ENCODE measurements at regions not wholly inside any gene's neighbourhood (a gene's known extent, or its start where the extent isn't known, plus 50 kb on each side); places are given as distances from the start of the nearest gene placed in this dataset.
"Not testable (repeated sequence)": the region's sequence is repeated elsewhere in the genome, so short reads cannot be mapped to it uniquely, and the experiment has no call there.

DNA sequence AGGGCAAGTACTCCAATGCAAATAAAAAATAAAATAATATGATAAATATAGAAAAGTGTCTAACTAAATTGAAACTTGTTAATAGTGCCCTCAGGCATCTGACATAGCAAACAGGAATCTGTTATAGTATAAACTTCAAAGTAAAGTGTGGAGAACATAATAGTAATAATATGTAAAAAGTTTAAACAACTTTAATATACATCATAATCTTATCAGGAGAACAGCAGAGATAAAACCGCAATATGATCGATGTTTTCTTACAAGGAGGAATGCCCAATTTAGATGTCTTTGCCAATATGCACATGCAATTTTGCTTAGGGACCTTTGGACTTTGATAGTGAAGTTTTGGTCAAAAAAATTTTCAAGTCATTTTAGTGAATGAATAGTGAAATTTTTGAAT, 514.8 kb upstream of the IMPG1 start:
- Histone ChIP-seq H3K27ac (no peak overlapping the region), H3K9me3 (no peaks in the 10 kb centered on the region), H3K4me1 (no peaks in the 10 kb centered on the region), H3K36me3 (no peaks in the 10 kb centered on the region), H3K4me3 (no peak overlapping the region), H3K27me3 (no peaks in the 10 kb centered on the region)
- DNase-seq (no peak), ATAC-seq (no peak)
- intact Hi-C loops (cut with DNase I; ENCODE audit: low total_unique reads) = no loop called here
- TF ChIP-seq, protein P1, sequence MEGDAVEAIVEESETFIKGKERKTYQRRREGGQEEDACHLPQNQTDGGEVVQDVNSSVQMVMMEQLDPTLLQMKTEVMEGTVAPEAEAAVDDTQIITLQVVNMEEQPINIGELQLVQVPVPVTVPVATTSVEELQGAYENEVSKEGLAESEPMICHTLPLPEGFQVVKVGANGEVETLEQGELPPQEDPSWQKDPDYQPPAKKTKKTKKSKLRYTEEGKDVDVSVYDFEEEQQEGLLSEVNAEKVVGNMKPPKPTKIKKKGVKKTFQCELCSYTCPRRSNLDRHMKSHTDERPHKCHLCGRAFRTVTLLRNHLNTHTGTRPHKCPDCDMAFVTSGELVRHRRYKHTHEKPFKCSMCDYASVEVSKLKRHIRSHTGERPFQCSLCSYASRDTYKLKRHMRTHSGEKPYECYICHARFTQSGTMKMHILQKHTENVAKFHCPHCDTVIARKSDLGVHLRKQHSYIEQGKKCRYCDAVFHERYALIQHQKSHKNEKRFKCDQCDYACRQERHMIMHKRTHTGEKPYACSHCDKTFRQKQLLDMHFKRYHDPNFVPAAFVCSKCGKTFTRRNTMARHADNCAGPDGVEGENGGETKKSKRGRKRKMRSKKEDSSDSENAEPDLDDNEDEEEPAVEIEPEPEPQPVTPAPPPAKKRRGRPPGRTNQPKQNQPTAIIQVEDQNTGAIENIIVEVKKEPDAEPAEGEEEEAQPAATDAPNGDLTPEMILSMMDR (IDR thresholded peaks at IDR 0.05 in 4 of 5, conservative IDR thresholded peaks at IDR 0.05 in 1 of 5) = no peak
- no peak for TF ChIP-seq POLR2A (IDR thresholded peaks at IDR 0.05)
- in situ Hi-C loops (cut with MboI; ENCODE audit: low sequenced_read_pairs in 4 of 4) = no loop called here

GRCh38 chr6:76584121-76584520, 511.7 kb upstream of the IMPG1 start:
- in situ Hi-C loops (cut with MboI; ENCODE audit: low sequenced_read_pairs in 4 of 4) = no loop called here
- intact Hi-C loops (cut with DNase I; ENCODE audit: low total_unique reads) = no loop called here
- Histone ChIP-seq H3K36me3 (no peaks in the 10 kb centered on the region), H3K27ac (no peak overlapping the region), H3K4me3 (no peak overlapping the region), H3K27me3 (no peaks in the 10 kb centered on the region), H3K9me3 (no peaks in the 10 kb centered on the region), H3K4me1 (no peaks in the 10 kb centered on the region)
- TF ChIP-seq, protein P1 (IDR thresholded peaks at IDR 0.05 in 4 of 5, conservative IDR thresholded peaks at IDR 0.05 in 1 of 5) = no peak
- no peak for TF ChIP-seq POLR2A (IDR thresholded peaks at IDR 0.05)
- ATAC-seq (no peak), DNase-seq (no peak)

- intact Hi-C loops (cut with DNase I; ENCODE audit: low total_unique reads) = no loop called here
- no peak for DNase-seq
- no peak overlapping the region for H3K4me3 ChIP-seq
- no peaks in the 10 kb centered on the region for H3K4me1 ChIP-seq
- no peaks in the 10 kb centered on the region for H3K9me3 ChIP-seq
- no peak overlapping the region for H3K27ac ChIP-seq
- in situ Hi-C loops (cut with MboI; ENCODE audit: low sequenced_read_pairs in 4 of 4) = no loop called here
- no peak for TF ChIP-seq POLR2A (IDR thresholded peaks at IDR 0.05)
- TF ChIP-seq, protein P1 (IDR thresholded peaks at IDR 0.05 in 4 of 5, conservative IDR thresholded peaks at IDR 0.05 in 1 of 5) = no peak
- no peaks in the 10 kb centered on the region for H3K27me3 ChIP-seq
- H3K36me3 ChIP-seq = no peaks in the 10 kb centered on the region
- ATAC-seq = no peak
These were observed 506.3 kb upstream of the IMPG1 start for GRCh38 chr6:76578746-76579145.

GRCh38 chr6:76574746-76575145, 502.3 kb upstream of the IMPG1 start:
- no peak for DNase-seq
- no peaks in the 10 kb centered on the region for H3K4me1 ChIP-seq
- in situ Hi-C loops (cut with MboI; ENCODE audit: low sequenced_read_pairs in 4 of 4) (no loop called here), intact Hi-C loops (cut with DNase I; ENCODE audit: low total_unique reads) (no loop called here)
- no peaks in the 10 kb centered on the region for H3K9me3 ChIP-seq
- H3K27me3 ChIP-seq = no peaks in the 10 kb centered on the region
- H3K36me3 ChIP-seq = no peaks in the 10 kb centered on the region
- no peak overlapping the region for H3K4me3 ChIP-seq
- ATAC-seq = no peak
- H3K27ac ChIP-seq = no peak overlapping the region
- no peak for TF ChIP-seq POLR2A (IDR thresholded peaks at IDR 0.05)
- TF ChIP-seq, protein P1 (IDR thresholded peaks at IDR 0.05 in 4 of 5, conservative IDR thresholded peaks at IDR 0.05 in 1 of 5) = no peak

DNA sequence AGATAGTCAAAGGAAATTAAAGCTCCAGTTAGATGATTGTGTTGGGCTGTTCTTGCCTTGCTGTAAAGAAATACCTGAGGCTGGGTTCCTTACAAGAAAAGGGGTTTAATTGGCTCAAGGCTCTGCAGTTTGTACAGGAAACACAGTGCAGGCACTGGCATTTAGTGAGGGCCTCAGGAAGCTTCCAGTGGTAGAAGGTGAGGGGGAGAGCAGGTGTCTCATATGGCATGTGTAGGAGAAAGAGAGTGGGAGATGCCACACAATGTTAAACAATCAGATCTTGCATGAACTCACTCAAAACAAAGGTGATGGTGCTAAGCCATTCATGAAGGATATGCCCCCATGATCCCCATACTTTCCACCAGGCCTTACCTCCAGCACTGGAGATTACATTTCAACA, 493.5 kb upstream of the IMPG1 start:
- TF ChIP-seq, protein P1 (IDR thresholded peaks at IDR 0.05 in 4 of 5, conservative IDR thresholded peaks at IDR 0.05 in 1 of 5) = no peak
- TF ChIP-seq POLR2A (IDR thresholded peaks at IDR 0.05) = no peak
- no peak overlapping the region for H3K27ac ChIP-seq
- DNase-seq (no peak), ATAC-seq (no peak)
- intact Hi-C loops (cut with DNase I; ENCODE audit: low total_unique reads) (no loop called here), in situ Hi-C loops (cut with MboI; ENCODE audit: low sequenced_read_pairs in 4 of 4) (no loop called here)
- no peak overlapping the region for H3K4me3 ChIP-seq
- H3K36me3 ChIP-seq = no peaks in the 10 kb centered on the region
- H3K4me1 ChIP-seq = no peaks in the 10 kb centered on the region
- H3K9me3 ChIP-seq = no peaks in the 10 kb centered on the region
- no peaks in the 10 kb centered on the region for H3K27me3 ChIP-seq

DNA sequence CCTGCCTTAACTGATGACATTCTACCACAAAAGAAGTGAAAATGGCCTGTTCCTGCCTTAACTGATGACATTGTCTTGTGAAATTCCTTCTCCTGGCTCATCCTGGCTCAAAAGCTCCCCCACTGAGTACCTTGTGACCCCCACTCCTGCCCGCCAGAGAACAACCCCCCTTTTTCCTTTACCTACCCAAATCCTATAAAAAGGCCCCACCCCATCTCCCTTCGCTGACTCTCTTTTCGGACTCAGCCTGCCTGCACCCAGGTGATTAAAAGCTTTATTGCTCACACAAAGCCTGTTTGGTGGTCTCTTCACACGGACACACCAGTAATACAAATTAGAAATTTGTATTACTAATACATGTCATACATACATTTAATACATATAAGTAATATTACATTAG, 489.9 kb upstream of the IMPG1 start:
- ATAC-seq; H3K4me1 ChIP-seq; H3K9me3 ChIP-seq; H3K27ac ChIP-seq; H3K4me3 ChIP-seq; H3K36me3 ChIP-seq; H3K27me3 ChIP-seq; in situ Hi-C loops (cut with MboI; ENCODE audit: low sequenced_read_pairs in 4 of 4); intact Hi-C loops (cut with DNase I; ENCODE audit: low total_unique reads); DNase-seq: not testable (repeated sequence)

GRCh38 chr6:76560851-76561755, 488.6 kb upstream of the IMPG1 start:
- intact Hi-C loops (cut with DNase I; ENCODE audit: low total_unique reads); in situ Hi-C loops (cut with MboI; ENCODE audit: low sequenced_read_pairs in 4 of 4); H3K27ac ChIP-seq: not testable (repeated sequence)

More at GRCh38 chr6:76560851-76561755, 488.6 kb upstream of the IMPG1 start:
- H3K4me1 ChIP-seq, H3K9me3 ChIP-seq, ATAC-seq, DNase-seq, H3K36me3 ChIP-seq, H3K27me3 ChIP-seq, H3K4me3 ChIP-seq: not testable (repeated sequence)

All from gastrocnemius medialis (tissue), 4 donors.